ENCODE measurements at regions not wholly inside any gene's neighbourhood (a gene's known extent, or its start where the extent isn't known, plus 50 kb on each side); places are given as distances from the start of the nearest gene placed in this dataset.

GRCh38 chr14:73785834-73786635 is 65.6 kb upstream of the PTGR2 start:
- Histone ChIP-seq H3K36me3 (ENCODE audit: low read length) (no peaks in the 10 kb centered on the region), H3F3A (ENCODE audit: insufficient read depth) (peaks cover 17% of the 10 kb centered on the region), H3K4me3 (ENCODE audit: insufficient read depth, low read length, poor library complexity, severe bottlenecking) (peak overlapping the region; percentile 77), H4K20me1 (ENCODE audit: low read depth, low read length) (no peaks in the 10 kb centered on the region; the same call in 1 of the 2 replicates), H3K9ac (ENCODE audit: low read length) (peak overlapping the region; percentile 73), H3K4me2 (ENCODE audit: low read depth, low read length, poor library complexity, severe bottlenecking) (peak overlapping the region; percentile 94), H3K9me3 (ENCODE audit: insufficient read depth, low read length) (no peaks in the 10 kb centered on the region), H2AFZ (ENCODE audit: low read depth, low read length, severe bottlenecking) (peak overlapping the region; percentile 66), H3K9me2 (replicated peaks; ENCODE audit: insufficient read depth, low read length) (no peaks in the 10 kb centered on the region), H3K79me2 (ENCODE audit: insufficient read depth, low read length) (peaks cover 27% of the 10 kb centered on the region; the same call in 1 of the 2 replicates), H3K27ac (ENCODE audit: low read depth, low read length) (peak overlapping the region; percentile 59), H3K27me3 (ENCODE audit: low read length) (no peaks in the 10 kb centered on the region)
- no peak for TF ChIP-seq EZH2phosphoT487 (conservative IDR thresholded peaks at IDR 0.05; ENCODE audit: low read length)
- TF ChIP-seq CTCF (IDR thresholded peaks at IDR 0.05; ENCODE audit: insufficient read depth, low read length, poor library complexity, severe bottlenecking), result no peak

GRCh38 chr14:73785336-73785833 is 66.2 kb upstream of the PTGR2 start:
- H3K4me3 ChIP-seq (ENCODE audit: insufficient read depth, low read length, poor library complexity, severe bottlenecking), result peak overlapping the region; percentile 77
- peak overlapping the region; percentile 59 for H3K27ac ChIP-seq (ENCODE audit: low read depth, low read length)
- H3K9me3 ChIP-seq (ENCODE audit: insufficient read depth, low read length), result no peaks in the 10 kb centered on the region
- no peaks in the 10 kb centered on the region for H3K27me3 ChIP-seq (ENCODE audit: low read length)
- H3K4me2 ChIP-seq (ENCODE audit: low read depth, low read length, poor library complexity, severe bottlenecking), result peak overlapping the region; percentile 94
- no peak for TF ChIP-seq CTCF (IDR thresholded peaks at IDR 0.05; ENCODE audit: insufficient read depth, low read length, poor library complexity, severe bottlenecking)
- no peak for TF ChIP-seq EZH2phosphoT487 (conservative IDR thresholded peaks at IDR 0.05; ENCODE audit: low read length)
- H3K36me3 ChIP-seq (ENCODE audit: low read length), result no peaks in the 10 kb centered on the region
- peak overlapping the region; percentile 73 for H3K9ac ChIP-seq (ENCODE audit: low read length)
- H4K20me1 ChIP-seq (ENCODE audit: low read depth, low read length), result no peaks in the 10 kb centered on the region; the same call in 1 of the 2 replicates
- H3F3A ChIP-seq (ENCODE audit: insufficient read depth), result peaks cover 17% of the 10 kb centered on the region
- H2AFZ ChIP-seq (ENCODE audit: low read depth, low read length, severe bottlenecking), result no peak overlapping the region
- H3K79me2 ChIP-seq (ENCODE audit: insufficient read depth, low read length), result peaks cover 30% of the 10 kb centered on the region; the same call in 1 of the 2 replicates
- H3K9me2 ChIP-seq (replicated peaks; ENCODE audit: insufficient read depth, low read length), result no peaks in the 10 kb centered on the region

GRCh38 chr14:73784988-73785313 is 66.7 kb upstream of the PTGR2 start:
- Histone ChIP-seq H3K79me2 (ENCODE audit: insufficient read depth, low read length) (peaks cover 30% of the 10 kb centered on the region; the same call in 1 of the 2 replicates), H3K9me3 (ENCODE audit: insufficient read depth, low read length) (no peaks in the 10 kb centered on the region), H3K27ac (ENCODE audit: low read depth, low read length) (peak overlapping the region; percentile 59), H2AFZ (ENCODE audit: low read depth, low read length, severe bottlenecking) (no peak overlapping the region), H3F3A (ENCODE audit: insufficient read depth) (peaks cover 17% of the 10 kb centered on the region), H3K27me3 (ENCODE audit: low read length) (no peaks in the 10 kb centered on the region), H3K4me3 (ENCODE audit: insufficient read depth, low read length, poor library complexity, severe bottlenecking) (no peak overlapping the region), H3K36me3 (ENCODE audit: low read length) (no peaks in the 10 kb centered on the region), H4K20me1 (ENCODE audit: low read depth, low read length) (no peaks in the 10 kb centered on the region; the same call in 1 of the 2 replicates), H3K9me2 (replicated peaks; ENCODE audit: insufficient read depth, low read length) (no peaks in the 10 kb centered on the region), H3K9ac (ENCODE audit: low read length) (0 out of 2 replicates have a peak overlapping the region, but pooled peaks have one; percentile 19), H3K4me2 (ENCODE audit: low read depth, low read length, poor library complexity, severe bottlenecking) (peak overlapping the region; percentile 94)
- TF ChIP-seq CTCF (IDR thresholded peaks at IDR 0.05; ENCODE audit: insufficient read depth, low read length, poor library complexity, severe bottlenecking) (no peak), EZH2phosphoT487 (conservative IDR thresholded peaks at IDR 0.05; ENCODE audit: low read length) (no peak)

Measured in SU-DHL-6 (cell line).